Brain microvascular endothelial cell (primary cell): ENCODE measurements at regions not wholly inside any gene's neighbourhood (a gene's known extent, or its start where the extent isn't known, plus 50 kb on each side); places are given as distances from the start of the nearest gene placed in this dataset.

Experiments
- DNase-seq: peaks from one replicate; pipeline ENCODE4 v3.0.0-alpha.2; 2020
- H3K27ac ChIP-seq: fragments of 250-450 bp; sonication (Bioruptor Pico); 2 replicates; pipeline ENCODE4 v1.5.1; 2020; ENCODE audit warnings: mild to moderate bottlenecking, moderate library complexity
- H3K27me3 ChIP-seq: fragments of 250-450 bp; sonication (Bioruptor Pico); replicated peaks from 2 replicates; pipeline ENCODE4 v1.5.1; 2020; ENCODE audit warnings: mild to moderate bottlenecking
- H3K36me3 ChIP-seq: fragments of 250-450 bp; sonication (Bioruptor Pico); replicated peaks from 2 replicates; pipeline ENCODE4 v1.5.1; 2020; ENCODE audit warnings: mild to moderate bottlenecking
- H3K4me3 ChIP-seq: 2 replicates; pipeline ENCODE4 v1.5.1; 2011; ENCODE audit warnings: low read depth, mild to moderate bottlenecking, control low read depth, low read length, moderate library complexity
- in situ Hi-C: cut with HindIII; loops from 2 replicates; pipeline ENCODE4 v1.10.0; 2017; ENCODE audit warnings: low sequenced_read_pairs, low pct_ligation_motif_present
- TF ChIP-seq, protein P1 (sequence below): IDR thresholded peaks from 2 replicates; pipeline ENCODE4 v1.5.1; 2011; ENCODE audit warnings: low read depth, mild to moderate bottlenecking, moderate library complexity, low read length, control low read depth, inconsistent platforms; ENCODE audit errors: missing control alignments

DNA sequence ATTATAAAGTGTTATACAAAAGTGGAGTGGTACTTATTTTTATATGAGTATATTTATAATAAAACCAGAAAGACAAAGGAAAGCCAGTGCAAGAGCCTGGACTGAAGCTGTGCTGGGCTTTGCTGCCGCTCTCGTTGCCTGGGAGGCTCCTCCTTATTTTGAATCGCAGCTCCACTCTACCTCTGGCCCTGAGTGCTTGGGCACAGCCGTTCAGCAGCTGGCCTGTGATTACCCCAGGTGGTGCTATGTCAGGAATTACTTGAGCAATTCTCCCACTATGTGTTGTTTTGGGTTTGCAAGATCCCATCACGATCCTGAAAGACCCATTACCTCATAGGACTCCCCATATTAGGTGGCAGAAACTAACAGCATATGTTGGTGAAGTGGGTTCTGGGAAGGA is 53.0 kb upstream of the LCLAT1 start:
- TF ChIP-seq, protein P1, sequence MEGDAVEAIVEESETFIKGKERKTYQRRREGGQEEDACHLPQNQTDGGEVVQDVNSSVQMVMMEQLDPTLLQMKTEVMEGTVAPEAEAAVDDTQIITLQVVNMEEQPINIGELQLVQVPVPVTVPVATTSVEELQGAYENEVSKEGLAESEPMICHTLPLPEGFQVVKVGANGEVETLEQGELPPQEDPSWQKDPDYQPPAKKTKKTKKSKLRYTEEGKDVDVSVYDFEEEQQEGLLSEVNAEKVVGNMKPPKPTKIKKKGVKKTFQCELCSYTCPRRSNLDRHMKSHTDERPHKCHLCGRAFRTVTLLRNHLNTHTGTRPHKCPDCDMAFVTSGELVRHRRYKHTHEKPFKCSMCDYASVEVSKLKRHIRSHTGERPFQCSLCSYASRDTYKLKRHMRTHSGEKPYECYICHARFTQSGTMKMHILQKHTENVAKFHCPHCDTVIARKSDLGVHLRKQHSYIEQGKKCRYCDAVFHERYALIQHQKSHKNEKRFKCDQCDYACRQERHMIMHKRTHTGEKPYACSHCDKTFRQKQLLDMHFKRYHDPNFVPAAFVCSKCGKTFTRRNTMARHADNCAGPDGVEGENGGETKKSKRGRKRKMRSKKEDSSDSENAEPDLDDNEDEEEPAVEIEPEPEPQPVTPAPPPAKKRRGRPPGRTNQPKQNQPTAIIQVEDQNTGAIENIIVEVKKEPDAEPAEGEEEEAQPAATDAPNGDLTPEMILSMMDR: no peak
- no peak for DNase-seq
- H3K36me3 ChIP-seq: no peaks in the 10 kb centered on the region
- H3K27me3 ChIP-seq: no peaks in the 10 kb centered on the region
- H3K4me3 ChIP-seq: no peak overlapping the region
- no peak overlapping the region for H3K27ac ChIP-seq
- in situ Hi-C loops: no loop called here

DNA sequence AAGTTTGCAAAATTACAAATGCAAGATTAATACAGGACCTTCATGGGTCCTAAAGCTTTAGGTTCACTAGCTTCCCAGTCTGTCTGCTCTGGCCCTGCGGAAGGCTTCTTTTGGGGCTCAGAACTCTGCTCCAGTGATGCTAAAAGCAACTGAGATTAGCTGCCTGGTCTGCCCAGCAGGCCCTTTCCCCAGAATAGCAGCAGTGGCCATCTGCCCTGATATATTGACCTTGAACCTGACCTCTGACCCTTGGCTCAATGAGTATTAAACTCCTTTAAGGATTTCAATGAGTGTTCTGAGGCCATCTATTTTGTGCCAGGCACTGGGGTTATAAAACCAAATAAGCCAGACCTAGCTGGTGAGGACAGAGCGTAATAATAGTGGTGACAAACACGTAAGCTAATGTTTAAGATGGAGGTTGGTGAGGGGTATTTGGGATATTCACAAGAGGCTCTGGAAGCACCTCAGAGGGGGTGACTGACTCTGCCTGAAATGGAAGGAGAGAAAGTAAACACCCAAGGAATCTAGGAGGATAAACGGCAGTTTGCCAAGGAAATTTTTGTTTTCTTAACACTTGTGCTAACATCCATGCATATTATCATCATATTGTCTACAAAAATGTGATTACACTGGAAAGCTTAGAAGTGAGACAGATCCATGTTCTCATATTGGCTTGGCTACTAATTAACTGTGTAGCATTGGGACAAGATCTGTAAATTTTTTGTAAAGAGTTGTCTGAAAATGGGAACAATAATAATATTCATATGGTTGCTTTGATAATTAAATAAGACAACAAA is 50.4 kb upstream of the LCLAT1 start:
- Histone ChIP-seq H3K27me3 (no peaks in the 10 kb centered on the region), H3K36me3 (no peaks in the 10 kb centered on the region), H3K4me3 (no peak overlapping the region), H3K27ac (no peak overlapping the region)
- DNase-seq: no peak
- in situ Hi-C loops: no loop called here
- TF ChIP-seq, protein P1: no peak
